H1 (cell line): ENCODE measurements at regions not wholly inside any gene's neighbourhood (a gene's known extent, or its start where the extent isn't known, plus 50 kb on each side); places are given as distances from the start of the nearest gene placed in this dataset.

Source experiments
- CTCF ChIA-PET: fragments of 300-600 bp; sonication (Branson Sonifier 250); formaldehyde crosslinking; loops from one replicate; lab custom pipeline; 2021; ENCODE audit not compliant: partially characterized antibody; lab: Charles Lee
- POLR2A ChIA-PET: fragments of 300-600 bp; sonication (Branson Sonifier 250); formaldehyde crosslinking; loops from one replicate; lab custom pipeline; 2021; ENCODE audit warnings: inconsistent platforms; ENCODE audit not compliant: partially characterized antibody; lab: Charles Lee
- DNase-seq, 2 experiments: peaks; one replicate each; pipeline versions ENCODE4 v3.0.0 to v3.0.0-alpha.2; 2010 to 2022; ENCODE audit warnings: low spot score in 2 of 2, low read depth in 1 of 2, mixed read lengths in 1 of 2
- FAIRE-seq: peaks from 2 replicates; lab custom pipeline; 2011; peaks lifted over from hg19 to GRCh38; lab: Jason Lieb, UNC
- H2AFZ ChIP-seq: 2 replicates; pipeline ENCODE4 v1.8.1; 2012; ENCODE audit warnings: low read length, inconsistent platforms
- H2AK5ac ChIP-seq: 2 replicates; pipeline ENCODE4 v1.6.1; 2013; ENCODE audit warnings: low read depth, low read length
- H2BK120ac ChIP-seq: replicated peaks from 2 replicates; pipeline ENCODE3; 2013; ENCODE audit warnings: low read depth, low read length, inconsistent platforms
- H2BK12ac ChIP-seq: 2 replicates; pipeline ENCODE4 v1.6.1; 2013; ENCODE audit warnings: low read depth, low read length
- H2BK15ac ChIP-seq: 2 replicates; pipeline ENCODE4 v1.6.1; 2013; ENCODE audit warnings: low read length
- H2BK20ac ChIP-seq: 2 replicates; pipeline ENCODE4 v1.6.1; 2013; ENCODE audit warnings: low read length
- H2BK5ac ChIP-seq: 2 replicates; pipeline ENCODE4 v1.6.1; 2013; ENCODE audit warnings: low read depth, low read length
- H3K14ac ChIP-seq: 2 replicates; pipeline ENCODE4 v1.6.1; 2013; ENCODE audit warnings: inconsistent platforms; ENCODE audit not compliant: insufficient read length
- H3K18ac ChIP-seq: 2 replicates; pipeline ENCODE4 v1.6.1; 2013; ENCODE audit warnings: low read length; ENCODE audit errors: extremely low read depth
- H3K23ac ChIP-seq: 2 replicates; pipeline ENCODE4 v1.6.1; 2013; ENCODE audit warnings: inconsistent platforms; ENCODE audit not compliant: insufficient read length
- H3K23me2 ChIP-seq: 2 replicates; pipeline ENCODE4 v1.6.1; 2013; ENCODE audit warnings: low read depth, low read length
- H3K27ac ChIP-seq: 2 replicates; pipeline ENCODE4 v1.6.1; 2011; ENCODE audit warnings: low read depth, low read length, inconsistent platforms
- H3K27me3 ChIP-seq, 4 experiments: replicated peaks in 1 of 4; 1 replicate in 1 of 4; 2 replicates in 3 of 4; pipeline versions ENCODE4 v1.6.1 to v1.8.1; 2011 to 2013; ENCODE audit warnings: low read length in 3 of 4, mild to moderate bottlenecking in 3 of 4, inconsistent platforms in 2 of 4, mixed read lengths in 2 of 4, moderate library complexity in 1 of 4; ENCODE audit not compliant: control insufficient read depth in 3 of 4, insufficient read depth in 3 of 4; ENCODE audit errors: extremely low read depth in 1 of 4
- H3K36me3 ChIP-seq, 4 experiments: 2 replicates each; pipeline versions ENCODE4 v1.6.1 to v1.8.1; 2011 to 2013; ENCODE audit warnings: mild to moderate bottlenecking in 4 of 4, low read length in 3 of 4, moderate library complexity in 2 of 4, control low read depth in 1 of 4, inconsistent platforms in 1 of 4; ENCODE audit not compliant: insufficient read depth in 4 of 4, control insufficient read depth in 2 of 4
- H3K4ac ChIP-seq: replicated peaks from 2 replicates; pipeline ENCODE3; 2013; ENCODE audit warnings: low read length, low read depth, mixed read lengths, inconsistent platforms; ENCODE audit not compliant: insufficient read length
- H3K4me1 ChIP-seq, 4 experiments: replicated peaks in 1 of 4; 1 replicate in 1 of 4; 2 replicates in 3 of 4; pipeline versions ENCODE4 v1.6.1 to v1.8.1; 2011 to 2013; ENCODE audit warnings: low read length in 3 of 4, inconsistent platforms in 2 of 4, mixed read lengths in 1 of 4; ENCODE audit not compliant: insufficient read depth in 4 of 4, control insufficient read depth in 3 of 4
- H3K4me2 ChIP-seq, 2 experiments: 2 replicates each; pipeline versions ENCODE4 v1.6.1 to v1.8.1; 2011 to 2013; ENCODE audit warnings: low read depth in 2 of 2, low read length in 2 of 2, control low read depth in 1 of 2, inconsistent platforms in 1 of 2, mild to moderate bottlenecking in 1 of 2; ENCODE audit not compliant: insufficient read depth in 1 of 2
- H3K4me3 ChIP-seq, 4 experiments: fragments of 200-600, 300-600 bp in 1 of 4; sonication (generic), shearing (Covaris generic), sonication (Bioruptor Twin) in 1 of 4; 2 replicates each; pipeline versions ENCODE4 v1.5.1 to v1.8.1; 2011 to 2016; ENCODE audit warnings: low read length in 4 of 4, low read depth in 3 of 4, control low read depth in 2 of 4, inconsistent platforms in 2 of 4, mild to moderate bottlenecking in 2 of 4, mixed read lengths in 1 of 4, moderate library complexity in 1 of 4; ENCODE audit not compliant: insufficient read depth in 2 of 4; ENCODE audit errors: extremely low read depth in 1 of 4
- H3K56ac ChIP-seq: replicated peaks from 2 replicates; pipeline ENCODE3; 2013; ENCODE audit warnings: low read depth, mild to moderate bottlenecking, mixed read lengths, low read length, inconsistent platforms; ENCODE audit not compliant: insufficient read length
- H3K79me1 ChIP-seq: 2 replicates; pipeline ENCODE4 v1.6.1; 2013; ENCODE audit warnings: low read depth, low read length, control low read depth
- H3K79me2 ChIP-seq, 2 experiments: 2 replicates each; pipeline versions ENCODE4 v1.6.1 to v1.8.1; 2012 to 2013; ENCODE audit warnings: low read length in 2 of 2, mild to moderate bottlenecking in 2 of 2, inconsistent platforms in 1 of 2; ENCODE audit not compliant: insufficient read depth in 2 of 2, control insufficient read depth in 1 of 2
- H3K9ac ChIP-seq, 4 experiments: replicated peaks in 1 of 4; 1 replicate in 1 of 4; 2 replicates in 3 of 4; pipeline versions ENCODE4 v1.6.1 to v1.8.1; 2011 to 2013; ENCODE audit warnings: low read depth in 3 of 4, low read length in 3 of 4, control low read depth in 2 of 4, mild to moderate bottlenecking in 2 of 4, moderate library complexity in 2 of 4, inconsistent platforms in 1 of 4; ENCODE audit errors: extremely low read depth in 1 of 4
- H3K9me3 ChIP-seq, 2 experiments: 2 replicates each; pipeline versions ENCODE4 v1.6.1 to v1.8.1; 2012 to 2013; ENCODE audit warnings: mild to moderate bottlenecking in 2 of 2, moderate library complexity in 2 of 2, control low read depth in 1 of 2, inconsistent platforms in 1 of 2, low read depth in 1 of 2, low read length in 1 of 2, mixed read lengths in 1 of 2; ENCODE audit not compliant: insufficient read depth in 2 of 2
- H4K20me1 ChIP-seq, 2 experiments: replicated peaks in 1 of 2; 2 replicates each; pipeline versions ENCODE3 to v1.8.1; 2011 to 2013; ENCODE audit warnings: inconsistent platforms in 2 of 2, low read length in 2 of 2, mild to moderate bottlenecking in 1 of 2; ENCODE audit not compliant: insufficient read depth in 2 of 2, control insufficient read depth in 1 of 2
- H4K5ac ChIP-seq: 2 replicates; pipeline ENCODE4 v1.6.1; 2013; ENCODE audit warnings: low read length, low read depth, mixed read lengths, inconsistent platforms; ENCODE audit not compliant: insufficient read length
- H4K8ac ChIP-seq: 2 replicates; pipeline ENCODE4 v1.8.0; 2013; ENCODE audit warnings: mild to moderate bottlenecking, moderate library complexity, low read length, inconsistent platforms; ENCODE audit not compliant: insufficient read depth; ENCODE audit errors: extremely low read depth
- H4K91ac ChIP-seq: replicated peaks from 2 replicates; pipeline ENCODE3; 2013; ENCODE audit warnings: low read length, mixed read lengths, inconsistent platforms; ENCODE audit not compliant: insufficient read length
- ASH2L ChIP-seq: fragments of 200-600, 300-600 bp; sonication (generic); IDR thresholded peaks from one replicate; pipeline ENCODE4 v1.7.1; 2017; ENCODE audit warnings: low read length
- ATF3 ChIP-seq: IDR thresholded peaks from 2 replicates; pipeline ENCODE4 v1.6.1; 2011; ENCODE audit warnings: low read depth, mild to moderate bottlenecking, low read length; ENCODE audit not compliant: insufficient read depth
- EP300 ChIP-seq, 2 experiments: IDR thresholded peaks; 1 replicate in 1 of 2; 2 replicates in 1 of 2; pipeline ENCODE4 v1.6.1; 2011 to 2012; ENCODE audit warnings: low read depth in 2 of 2, low read length in 2 of 2, mild to moderate bottlenecking in 2 of 2, borderline replicate concordance in 1 of 2, inconsistent platforms in 1 of 2, moderate library complexity in 1 of 2
- KDM5A ChIP-seq: fragments of 200-600 bp; IDR thresholded peaks from 2 replicates; pipeline ENCODE4 v1.7.1; 2012; ENCODE audit warnings: mild to moderate bottlenecking, low read length, inconsistent platforms, mixed read lengths
- PHF8 ChIP-seq: fragments of 200-600 bp; sonication (generic); conservative IDR thresholded peaks from 2 replicates; pipeline ENCODE4 v1.7.1; 2012; ENCODE audit warnings: low read depth, mild to moderate bottlenecking, inconsistent platforms, low read length, moderate library complexity
- POLR2AphosphoS5 ChIP-seq: IDR thresholded peaks from 2 replicates; pipeline ENCODE4 v1.6.1; 2011; ENCODE audit warnings: low read depth, low read length
- POU5F1 ChIP-seq: IDR thresholded peaks from 2 replicates; pipeline ENCODE4 v1.6.1; 2011; ENCODE audit warnings: low read depth, mild to moderate bottlenecking, low read length, moderate library complexity
- RXRA ChIP-seq: IDR thresholded peaks from 2 replicates; pipeline ENCODE4 v1.6.1; 2011; ENCODE audit warnings: low read depth, mild to moderate bottlenecking, low read length, moderate library complexity; ENCODE audit not compliant: insufficient read depth
- SP2 ChIP-seq: IDR thresholded peaks from 2 replicates; pipeline ENCODE4 v1.6.1; 2012; ENCODE audit warnings: mild to moderate bottlenecking, low read length, inconsistent platforms
- TAF7 ChIP-seq: optimal IDR thresholded peaks from 2 replicates; pipeline ENCODE3; 2011; ENCODE audit warnings: low read depth, mild to moderate bottlenecking, inconsistent platforms, low read length, moderate library complexity, borderline replicate concordance
- TCF12 ChIP-seq: IDR thresholded peaks from 2 replicates; pipeline ENCODE4 v1.6.1; 2011; ENCODE audit warnings: low read depth, mild to moderate bottlenecking, low read length
- WGBS, 2 experiments: shearing (Covaris generic) in 1 of 2; methylation state at CpG; one replicate each; pipeline versions ENCODE4 v1.1.6 to v1.1.7; 2013 to 2015; ENCODE audit warnings: low lambda C conversion rate in 2 of 2, mixed read lengths in 2 of 2, inconsistent platforms in 1 of 2, low coverage in 1 of 2, missing lambda C conversion rate in 1 of 2; ENCODE audit not compliant: insufficient replicate concordance in 2 of 2, insufficient coverage in 1 of 2, insufficient read length in 1 of 2; ENCODE audit errors: extremely low coverage in 1 of 2, missing lambda C conversion rate in 1 of 2; 5-methylcytosine and 5-hydroxymethylcytosine counted together
- TF ChIP-seq, protein P1 (sequence below): IDR thresholded peaks from 2 replicates; pipeline ENCODE4 v1.6.1; 2012; ENCODE audit warnings: inconsistent platforms

- H3K14ac ChIP-seq: no peak overlapping the region
- no peak overlapping the region for H2BK5ac ChIP-seq
- H3K4ac ChIP-seq: no peak overlapping the region
- 86% methylated on average over 1 of the region's 1 CpG; no CpG with 5 or more reads in 1 of the 2 experiments for WGBS, 2 experiments
- ChIA-PET CTCF (interaction anchor here (0.8 kb wide), 2 partner anchors 18 to 122 kb away, joined by 3 read pairs; no protein-coding TSS in a partner anchor), POLR2A (no interaction called here)
- H3K18ac ChIP-seq: no peak overlapping the region
- H3K27ac ChIP-seq: no peak overlapping the region
- H3K4me1 ChIP-seq: no peaks in the 10 kb centered on the region
- no peak overlapping the region for H4K8ac ChIP-seq
- no peak for DNase-seq
- no peaks in the 10 kb centered on the region for H4K20me1 ChIP-seq
- no peak overlapping the region for H3K4me2 ChIP-seq
- H2BK20ac ChIP-seq: no peak overlapping the region
- H2BK120ac ChIP-seq: no peak overlapping the region
- no peak overlapping the region for H3K4me3 ChIP-seq
- no peak overlapping the region for H4K91ac ChIP-seq
- no peak overlapping the region for H4K5ac ChIP-seq
- no peaks in the 10 kb centered on the region; the same call in 1 of the 2 replicates for H3K79me1 ChIP-seq
- no peak overlapping the region for H2BK12ac ChIP-seq
- no peak overlapping the region for H2AFZ ChIP-seq
- H3K27me3 ChIP-seq: no peaks in the 10 kb centered on the region
- no peak overlapping the region for H2AK5ac ChIP-seq
- H3K9me3 ChIP-seq: peaks cover 5 to 8% of the 10 kb centered on the region in 2 experiments; a peak in 2 of 4 replicates
- FAIRE-seq: no peak
- no peak for TF ChIP-seq TCF12
- TF ChIP-seq TAF7: no peak
- no peak for TF ChIP-seq RXRA
- no peak for TF ChIP-seq EP300 (IDR thresholded peaks at IDR 0.05; ENCODE audit: borderline replicate concordance in 1 of 2, low read depth in 2 of 2, low read length in 2 of 2)
- TF ChIP-seq POLR2AphosphoS5: no peak
- no peak for TF ChIP-seq KDM5A
- TF ChIP-seq SP2: no peak
- TF ChIP-seq, protein P1, sequence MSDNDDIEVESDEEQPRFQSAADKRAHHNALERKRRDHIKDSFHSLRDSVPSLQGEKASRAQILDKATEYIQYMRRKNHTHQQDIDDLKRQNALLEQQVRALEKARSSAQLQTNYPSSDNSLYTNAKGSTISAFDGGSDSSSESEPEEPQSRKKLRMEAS: no peak
- TF ChIP-seq POU5F1: no peak
- TF ChIP-seq PHF8: no peak
- no peak for TF ChIP-seq ASH2L
- no peak for TF ChIP-seq ATF3
- no peak overlapping the region for H3K9ac ChIP-seq
- no peak overlapping the region for H2BK15ac ChIP-seq
- peaks cover 0 to 3% (median 0%) of the 10 kb centered on the region in 4 experiments; a peak in 1 of 8 replicates for H3K36me3 ChIP-seq
- H3K23ac ChIP-seq: no peak overlapping the region
- H3K79me2 ChIP-seq: no peaks in the 10 kb centered on the region
- no peak overlapping the region for H3K56ac ChIP-seq
- no peaks in the 10 kb centered on the region for H3K23me2 ChIP-seq
Observed at GRCh38 chr7:13682626-13683025, 306.8 kb downstream of the ETV1 start.
